SK-N-MC (cell line): ENCODE measurements at regions not wholly inside any gene's neighbourhood (a gene's known extent, or its start where the extent isn't known, plus 50 kb on each side); places are given as distances from the start of the nearest gene placed in this dataset.
"Not testable (repeated sequence)": the region's sequence is repeated elsewhere in the genome, so short reads cannot be mapped to it uniquely, and the experiment has no call there.

ENCODE experiments used
- DNase-seq: peaks from one replicate; pipeline ENCODE4 v3.0.0-alpha.2; 2011; ENCODE audit warnings: low read depth, low spot score
- H3K27ac ChIP-seq: fragments of 200-600 bp; sonication (generic); 2 replicates; pipeline ENCODE4 v1.5.1; 2016; ENCODE audit warnings: mixed run types
- H3K36me3 ChIP-seq: fragments of 200-600 bp; sonication (generic); 2 replicates; pipeline ENCODE4 v1.6.1; 2017; ENCODE audit warnings: antibody characterized with exemption, low read length, mixed read lengths; ENCODE audit not compliant: insufficient read depth
- H3K4me3 ChIP-seq: fragments of 200-600 bp; sonication (generic); 2 replicates; pipeline ENCODE4 v1.5.1; 2016
- H3K9ac ChIP-seq: fragments of 200-600 bp; sonication (generic); 2 replicates; pipeline ENCODE4 v1.8.0; 2017; ENCODE audit warnings: mixed run types, mixed read lengths; ENCODE audit not compliant: insufficient read length
- H3K9me3 ChIP-seq: fragments of 200-600 bp; sonication (generic); 2 replicates; pipeline ENCODE4 v1.6.1; 2017; ENCODE audit warnings: low read depth, mild to moderate bottlenecking, antibody characterized with exemption, low read length, moderate library complexity, mixed read lengths
- EZH2 ChIP-seq: fragments of 200-600 bp; sonication (generic); IDR thresholded peaks from one replicate; pipeline ENCODE4 v1.6.1; 2017; ENCODE audit warnings: antibody characterized with exemption
- FOXP2 ChIP-seq: optimal IDR thresholded peaks from 2 replicates; pipeline ENCODE3; 2011; ENCODE audit warnings: mild to moderate bottlenecking, moderate library complexity; ENCODE audit not compliant: insufficient read depth; ENCODE audit errors: extremely low read length, control extremely low read depth
- POLR2AphosphoS5 ChIP-seq: IDR thresholded peaks from 2 replicates; pipeline ENCODE4 v1.6.1; 2012; ENCODE audit warnings: mild to moderate bottlenecking, low read depth, low read length, borderline replicate concordance

GRCh38 chr5:94010814-94011213, 269.4 kb upstream of the POU5F2 start:
- no peaks in the 10 kb centered on the region for H3K36me3 ChIP-seq
- no peak overlapping the region for H3K27ac ChIP-seq

DNA sequence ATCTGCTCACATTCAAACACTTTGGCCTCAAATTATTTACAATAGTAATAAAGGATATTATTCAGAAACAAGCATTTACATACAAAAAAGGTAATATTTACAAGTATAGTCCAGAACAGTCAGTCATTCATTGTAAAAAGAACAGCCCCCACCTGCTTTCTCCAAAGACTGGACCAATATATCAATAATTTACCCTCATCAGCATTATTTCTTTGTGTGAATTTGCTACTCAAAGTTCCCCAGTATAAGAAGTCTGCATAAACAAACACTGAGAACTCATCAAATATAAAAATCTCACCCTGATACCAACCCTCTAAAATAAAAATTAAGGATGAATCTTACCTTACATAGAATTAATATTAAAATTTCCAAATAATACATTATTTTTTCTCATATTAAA, 267.8 kb upstream of the POU5F2 start:
- H3K36me3 ChIP-seq, result no peaks in the 10 kb centered on the region
- H3K27ac ChIP-seq, result no peak overlapping the region
- no peak for TF ChIP-seq EZH2
- no peak for TF ChIP-seq POLR2AphosphoS5
- no peak for TF ChIP-seq FOXP2
- H3K4me3 ChIP-seq, result no peak overlapping the region
- no peak for DNase-seq
- H3K9me3 ChIP-seq, result no peaks in the 10 kb centered on the region
- H3K9ac ChIP-seq, result no peak overlapping the region

More at GRCh38 chr5:94010814-94011213, 269.4 kb upstream of the POU5F2 start:
- no peak for DNase-seq
- TF ChIP-seq FOXP2 (no peak), EZH2 (no peak), POLR2AphosphoS5 (no peak)
- Histone ChIP-seq H3K4me3 (no peak overlapping the region), H3K9ac (no peak overlapping the region), H3K9me3 (no peaks in the 10 kb centered on the region)

- no peaks in the 10 kb centered on the region for H3K36me3 ChIP-seq
- H3K4me3 ChIP-seq, result no peak overlapping the region
- no peak for DNase-seq
- no peak for TF ChIP-seq POLR2AphosphoS5
- TF ChIP-seq EZH2, result no peak
- no peak for TF ChIP-seq FOXP2
- no peak overlapping the region for H3K9ac ChIP-seq
- H3K9me3 ChIP-seq, result no peaks in the 10 kb centered on the region
- H3K27ac ChIP-seq, result no peak overlapping the region
Measured at GRCh38 chr5:93998951-93999455, 257.6 kb upstream of the POU5F2 start.

- Histone ChIP-seq H3K9ac (no peak overlapping the region), H3K27ac (no peak overlapping the region), H3K36me3 (no peaks in the 10 kb centered on the region), H3K9me3 (no peaks in the 10 kb centered on the region), H3K4me3 (no peak overlapping the region)
- TF ChIP-seq EZH2, result no peak
- TF ChIP-seq FOXP2, result no peak
- no peak for TF ChIP-seq POLR2AphosphoS5
- DNase-seq, result no peak
Measured at GRCh38 chr5:93997562-93997961, 256.2 kb upstream of the POU5F2 start.

DNA sequence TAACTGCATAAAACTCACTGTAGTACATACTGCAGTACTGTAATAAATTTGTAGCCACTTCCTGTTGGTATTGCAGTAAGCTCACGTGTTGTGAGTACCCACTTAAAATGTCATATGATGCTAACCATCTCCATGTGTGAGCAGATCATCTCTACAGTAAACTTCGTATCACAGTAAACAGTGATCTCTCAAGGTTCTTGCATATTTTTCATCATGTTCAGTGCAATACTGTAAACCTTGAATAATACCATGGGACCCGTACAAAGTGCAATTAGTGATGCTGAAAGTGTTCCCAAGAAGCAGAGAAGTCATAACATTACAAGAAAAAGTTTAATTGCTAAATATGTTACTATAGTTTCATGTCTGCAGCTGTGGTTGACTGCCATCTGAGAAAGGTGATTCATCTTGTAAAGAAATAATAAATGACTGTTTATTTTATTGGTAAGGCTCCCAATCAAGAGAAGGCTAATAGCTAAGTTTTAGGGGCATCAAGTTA, 253.8 kb upstream of the POU5F2 start:
- H3K36me3 ChIP-seq, result no peaks in the 10 kb centered on the region
- DNase-seq, result peak; percentile 81
- H3K9ac ChIP-seq, result no peak overlapping the region
- peak; percentile 87 for TF ChIP-seq FOXP2
- peak; percentile 31; the same call in 1 of the 2 replicates for TF ChIP-seq POLR2AphosphoS5
- TF ChIP-seq EZH2, result no peak
- no peaks in the 10 kb centered on the region for H3K9me3 ChIP-seq
- H3K27ac ChIP-seq, result peak overlapping the region; percentile 53
- H3K4me3 ChIP-seq, result peak overlapping the region; percentile 53

- H3K27ac ChIP-seq, result no peak overlapping the region
- H3K36me3 ChIP-seq, result no peaks in the 10 kb centered on the region
- no peak overlapping the region for H3K4me3 ChIP-seq
- H3K9ac ChIP-seq, result no peak overlapping the region
- DNase-seq, result no peak
- H3K9me3 ChIP-seq, result no peaks in the 10 kb centered on the region
- no peak for TF ChIP-seq FOXP2
- TF ChIP-seq EZH2, result no peak
- TF ChIP-seq POLR2AphosphoS5, result no peak
Measured at GRCh38 chr5:93993161-93993560, 251.8 kb upstream of the POU5F2 start.

- H3K4me3 ChIP-seq, result no peak overlapping the region
- no peaks in the 10 kb centered on the region for H3K9me3 ChIP-seq
- peak; percentile 10 for DNase-seq
- H3K9ac ChIP-seq, result no peak overlapping the region
- no peak for TF ChIP-seq FOXP2
- TF ChIP-seq EZH2, result no peak
- TF ChIP-seq POLR2AphosphoS5, result no peak
- H3K27ac ChIP-seq, result no peak overlapping the region
- no peaks in the 10 kb centered on the region for H3K36me3 ChIP-seq
Measured at GRCh38 chr5:93990504-93991070, 249.2 kb upstream of the POU5F2 start.

- not testable (repeated sequence) for H3K9me3 ChIP-seq, H3K9ac ChIP-seq, DNase-seq, H3K36me3 ChIP-seq, H3K4me3 ChIP-seq, H3K27ac ChIP-seq
Measured at GRCh38 chr5:93985940-93986570, 244.7 kb upstream of the POU5F2 start.
